ENCODE measurements at regions not wholly inside any gene's neighbourhood (a gene's known extent, or its start where the extent isn't known, plus 50 kb on each side); places are given as distances from the start of the nearest gene placed in this dataset.

DNA sequence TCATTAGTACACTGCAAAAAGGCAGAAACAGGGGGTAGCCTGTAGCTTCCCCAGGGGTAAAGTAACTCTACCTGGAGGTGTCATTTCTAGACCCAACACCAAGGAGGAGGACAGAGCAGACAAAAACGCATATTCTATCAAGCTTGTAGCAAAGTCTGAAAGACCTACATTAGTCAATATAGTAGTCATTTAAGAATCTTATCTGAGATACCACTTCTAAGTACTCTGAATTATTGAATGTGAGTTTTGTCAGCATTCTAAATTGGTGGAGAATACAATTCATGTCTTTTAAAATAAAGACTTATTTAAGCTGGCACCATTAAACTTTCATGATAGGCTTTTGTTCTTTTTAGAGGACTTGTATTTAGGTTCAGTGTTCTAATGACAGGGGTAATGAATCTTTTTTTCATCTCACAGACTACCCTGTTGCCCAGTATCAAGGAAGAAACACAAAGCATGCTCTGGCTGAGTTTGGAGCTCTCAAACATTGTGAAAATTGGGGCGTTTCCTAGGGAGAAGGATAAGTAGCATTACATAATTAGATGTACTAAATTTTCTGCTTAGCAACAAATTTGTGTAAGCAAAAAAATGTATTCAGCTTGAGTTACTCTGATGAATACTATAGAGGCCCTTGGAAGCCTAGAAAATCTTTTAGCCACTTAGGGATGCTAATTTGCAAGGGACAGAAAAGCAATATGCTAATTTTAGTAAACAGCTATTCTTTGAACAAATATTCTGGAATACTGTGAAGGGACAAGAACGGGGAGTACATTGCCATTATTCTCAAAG is 255.4 kb upstream of the HSF2 start:
- Histone ChIP-seq H3K36me3 (ENCODE audit: insufficient read depth) (no peaks in the 10 kb centered on the region), H3K4me2 (no peak overlapping the region), H2AFZ (ENCODE audit: low read depth) (no peak overlapping the region), H3K27ac (no peak overlapping the region), H3K4me1 (ENCODE audit: low read depth, poor library complexity, severe bottlenecking) (no peaks in the 10 kb centered on the region), H3K4me3 (IDR thresholded peaks at IDR 0.05; ENCODE audit: insufficient read depth, low read depth, low read length) (no peak overlapping the region), H3K27me3 (ENCODE audit: insufficient read depth, low read depth) (no peaks in the 10 kb centered on the region), H3K9ac (no peak overlapping the region), H3K79me2 (ENCODE audit: insufficient read depth, low read depth) (no peaks in the 10 kb centered on the region), H4K20me1 (ENCODE audit: insufficient read depth) (no peaks in the 10 kb centered on the region)
- TF ChIP-seq, protein P1, sequence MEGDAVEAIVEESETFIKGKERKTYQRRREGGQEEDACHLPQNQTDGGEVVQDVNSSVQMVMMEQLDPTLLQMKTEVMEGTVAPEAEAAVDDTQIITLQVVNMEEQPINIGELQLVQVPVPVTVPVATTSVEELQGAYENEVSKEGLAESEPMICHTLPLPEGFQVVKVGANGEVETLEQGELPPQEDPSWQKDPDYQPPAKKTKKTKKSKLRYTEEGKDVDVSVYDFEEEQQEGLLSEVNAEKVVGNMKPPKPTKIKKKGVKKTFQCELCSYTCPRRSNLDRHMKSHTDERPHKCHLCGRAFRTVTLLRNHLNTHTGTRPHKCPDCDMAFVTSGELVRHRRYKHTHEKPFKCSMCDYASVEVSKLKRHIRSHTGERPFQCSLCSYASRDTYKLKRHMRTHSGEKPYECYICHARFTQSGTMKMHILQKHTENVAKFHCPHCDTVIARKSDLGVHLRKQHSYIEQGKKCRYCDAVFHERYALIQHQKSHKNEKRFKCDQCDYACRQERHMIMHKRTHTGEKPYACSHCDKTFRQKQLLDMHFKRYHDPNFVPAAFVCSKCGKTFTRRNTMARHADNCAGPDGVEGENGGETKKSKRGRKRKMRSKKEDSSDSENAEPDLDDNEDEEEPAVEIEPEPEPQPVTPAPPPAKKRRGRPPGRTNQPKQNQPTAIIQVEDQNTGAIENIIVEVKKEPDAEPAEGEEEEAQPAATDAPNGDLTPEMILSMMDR (conservative IDR thresholded peaks at IDR 0.05; ENCODE audit: low read depth, low read length) = no peak

DNA sequence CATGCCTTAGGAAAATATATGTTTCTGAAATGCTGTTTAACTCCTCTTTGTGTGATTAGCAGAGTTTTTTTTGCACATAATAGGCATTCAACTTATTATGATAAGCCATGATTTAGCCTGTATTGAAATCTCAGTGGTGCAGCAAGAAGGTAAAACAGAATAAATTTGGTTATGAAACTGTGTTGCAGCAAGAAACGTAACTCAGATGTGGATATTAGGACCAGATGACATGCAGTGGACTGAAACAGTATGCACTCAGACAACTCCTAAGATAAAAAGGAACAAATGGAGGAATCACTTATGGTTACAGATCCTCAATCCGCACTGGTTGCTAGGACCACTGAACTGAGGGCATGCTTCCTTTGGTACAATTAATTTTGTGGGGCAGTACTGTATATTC is 254.2 kb upstream of the HSF2 start:
- H4K20me1 ChIP-seq (ENCODE audit: insufficient read depth) = no peaks in the 10 kb centered on the region
- TF ChIP-seq, protein P1 (conservative IDR thresholded peaks at IDR 0.05; ENCODE audit: low read depth, low read length) = no peak
- no peaks in the 10 kb centered on the region for H3K36me3 ChIP-seq (ENCODE audit: insufficient read depth)
- H2AFZ ChIP-seq (ENCODE audit: low read depth) = no peak overlapping the region
- no peak overlapping the region for H3K9ac ChIP-seq
- no peak overlapping the region for H3K4me2 ChIP-seq
- H3K79me2 ChIP-seq (ENCODE audit: insufficient read depth, low read depth) = no peaks in the 10 kb centered on the region
- H3K4me3 ChIP-seq (IDR thresholded peaks at IDR 0.05; ENCODE audit: insufficient read depth, low read depth, low read length) = no peak overlapping the region
- no peaks in the 10 kb centered on the region for H3K27me3 ChIP-seq (ENCODE audit: insufficient read depth, low read depth)
- no peak overlapping the region for H3K27ac ChIP-seq
- no peaks in the 10 kb centered on the region for H3K4me1 ChIP-seq (ENCODE audit: low read depth, poor library complexity, severe bottlenecking)

DNA sequence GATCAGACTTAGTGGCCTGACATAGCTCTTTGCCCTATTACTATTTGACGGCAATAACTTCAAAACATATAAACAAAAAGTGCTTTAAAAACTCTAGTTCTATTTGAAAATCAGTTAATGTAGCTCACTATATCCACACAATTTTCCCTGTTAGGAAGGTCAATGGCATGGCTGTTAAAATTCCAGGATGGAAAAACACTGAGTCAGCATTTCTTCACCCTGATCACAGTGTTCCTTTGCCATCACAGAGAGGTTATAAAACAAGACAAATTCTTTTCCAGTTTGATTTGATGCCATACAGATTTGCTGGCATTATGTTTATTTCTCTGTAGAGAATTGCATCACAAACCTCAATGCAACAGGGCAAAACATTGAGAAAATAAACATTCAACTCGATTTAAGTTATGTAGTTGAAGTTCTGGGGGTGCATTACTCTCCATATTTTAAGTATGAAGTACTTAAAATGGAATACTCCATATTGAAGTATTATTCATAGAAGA is 253.7 kb upstream of the HSF2 start:
- Histone ChIP-seq H3K79me2 (ENCODE audit: insufficient read depth, low read depth) (no peaks in the 10 kb centered on the region), H3K4me2 (no peak overlapping the region), H3K9ac (no peak overlapping the region), H3K4me3 (IDR thresholded peaks at IDR 0.05; ENCODE audit: insufficient read depth, low read depth, low read length) (no peak overlapping the region), H3K27ac (no peak overlapping the region), H2AFZ (ENCODE audit: low read depth) (no peak overlapping the region), H3K36me3 (ENCODE audit: insufficient read depth) (no peaks in the 10 kb centered on the region), H3K4me1 (ENCODE audit: low read depth, poor library complexity, severe bottlenecking) (no peaks in the 10 kb centered on the region), H4K20me1 (ENCODE audit: insufficient read depth) (no peaks in the 10 kb centered on the region), H3K27me3 (ENCODE audit: insufficient read depth, low read depth) (no peaks in the 10 kb centered on the region)
- TF ChIP-seq, protein P1 (conservative IDR thresholded peaks at IDR 0.05; ENCODE audit: low read depth, low read length) = no peak

DNA sequence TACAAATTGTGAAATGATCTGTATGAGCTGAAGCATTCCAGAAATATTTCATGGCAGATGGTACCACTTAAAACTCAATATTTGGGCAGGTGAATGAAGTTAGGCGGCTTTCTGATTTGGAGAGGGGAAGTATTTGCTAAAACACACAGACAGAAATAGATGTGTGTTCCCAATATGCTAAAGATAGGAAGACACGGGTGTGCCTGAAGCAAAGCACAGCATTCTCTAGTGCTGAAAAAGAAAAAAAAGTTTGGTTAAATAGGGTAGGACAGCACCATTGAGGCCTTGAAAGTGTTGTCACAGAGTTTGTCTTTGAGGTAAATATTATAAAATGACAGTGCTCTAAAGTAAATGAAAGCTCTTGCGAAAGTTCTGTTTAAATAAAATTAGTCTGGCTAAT is 252.2 kb upstream of the HSF2 start:
- Histone ChIP-seq H3K4me2 (no peak overlapping the region), H3K4me3 (IDR thresholded peaks at IDR 0.05; ENCODE audit: insufficient read depth, low read depth, low read length) (no peak overlapping the region), H3K27me3 (ENCODE audit: insufficient read depth, low read depth) (no peaks in the 10 kb centered on the region), H3K4me1 (ENCODE audit: low read depth, poor library complexity, severe bottlenecking) (no peaks in the 10 kb centered on the region), H2AFZ (ENCODE audit: low read depth) (no peak overlapping the region), H3K79me2 (ENCODE audit: insufficient read depth, low read depth) (no peaks in the 10 kb centered on the region), H4K20me1 (ENCODE audit: insufficient read depth) (no peaks in the 10 kb centered on the region), H3K27ac (no peak overlapping the region), H3K36me3 (ENCODE audit: insufficient read depth) (no peaks in the 10 kb centered on the region), H3K9ac (no peak overlapping the region)
- TF ChIP-seq, protein P1 (conservative IDR thresholded peaks at IDR 0.05; ENCODE audit: low read depth, low read length) = no peak
